Activated B cell treated with CpG ODN at 0.5 μM for 24 hours (primary cell): ENCODE measurements at regions not wholly inside any gene's neighbourhood (a gene's known extent, or its start where the extent isn't known, plus 50 kb on each side); places are given as distances from the start of the nearest gene placed in this dataset.

Experiments used
- ATAC-seq: fragments of 200-7000 bp; cut with Tn5 transposase; one replicate; pipeline ENCODE4 v1.10.0; 2021; ENCODE audit warnings: low read depth, mild to moderate bottlenecking, moderate library complexity
- CTCF ChIA-PET: fragments of 350-600 bp; sonication (Branson Sonifier 250); formaldehyde crosslinking; loops from one replicate; lab custom pipeline; 2021; ENCODE audit warnings: antibody characterized with exemption; lab: Charles Lee
- POLR2A ChIA-PET: fragments of 350-600 bp; sonication (Branson Sonifier 250); formaldehyde crosslinking; loops from one replicate; lab custom pipeline; 2021; ENCODE audit warnings: antibody characterized with exemption; lab: Charles Lee
- DNase-seq: peaks from one replicate; pipeline ENCODE4 v3.0.0; 2022
- H3K27ac Mint-ChIP-seq: one replicate; pipeline ENCODE4 v1.8.0; 2020; ENCODE audit warnings: mixed read lengths
- H3K27me3 Mint-ChIP-seq: one replicate; pipeline ENCODE4 v1.8.0; 2021; ENCODE audit warnings: mixed read lengths
- H3K36me3 Mint-ChIP-seq: one replicate; pipeline ENCODE4 v1.8.0; 2021; ENCODE audit warnings: low read depth, mixed read lengths
- H3K4me1 Mint-ChIP-seq: one replicate; pipeline ENCODE4 v1.8.0; 2021; ENCODE audit warnings: mixed read lengths
- H3K4me3 Mint-ChIP-seq: one replicate; pipeline ENCODE4 v1.8.0; 2020; ENCODE audit warnings: mild to moderate bottlenecking, mixed read lengths
- H3K9me3 Mint-ChIP-seq: one replicate; pipeline ENCODE4 v1.8.0; 2020; ENCODE audit warnings: mixed read lengths
- intact Hi-C: fragments of 100-400 bp; cut with micrococcal nuclease; formaldehyde crosslinking; loops from one replicate; pipeline ENCODE4 v1.15.1; 2024
- TF ChIP-seq, protein P1 (sequence below): fragments of 200-600 bp; IDR thresholded peaks from one replicate; pipeline ENCODE4 v1.8.0; 2022; ENCODE audit warnings: antibody characterized with exemption, mild to moderate bottlenecking

DNA sequence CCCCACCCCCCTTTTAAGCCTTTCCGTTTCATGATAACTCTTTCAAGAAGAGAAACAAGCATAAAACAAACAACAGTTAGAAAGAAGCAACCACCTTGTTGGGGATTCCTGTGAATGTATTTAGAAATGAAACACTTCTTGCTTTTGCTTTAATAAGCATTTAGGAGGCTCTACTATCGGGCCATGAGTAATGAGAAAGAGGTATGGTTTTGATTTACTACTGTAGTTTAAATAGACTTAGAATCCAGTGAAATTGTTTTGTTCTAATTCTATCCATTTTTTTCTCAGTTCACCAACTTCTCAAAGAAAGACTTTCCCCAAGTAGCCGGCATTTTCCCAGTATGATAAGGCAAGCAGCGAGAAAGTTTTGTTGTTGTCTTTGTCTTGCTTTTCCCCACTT, 168.7 kb upstream of the HABP2 start:
- TF ChIP-seq, protein P1, sequence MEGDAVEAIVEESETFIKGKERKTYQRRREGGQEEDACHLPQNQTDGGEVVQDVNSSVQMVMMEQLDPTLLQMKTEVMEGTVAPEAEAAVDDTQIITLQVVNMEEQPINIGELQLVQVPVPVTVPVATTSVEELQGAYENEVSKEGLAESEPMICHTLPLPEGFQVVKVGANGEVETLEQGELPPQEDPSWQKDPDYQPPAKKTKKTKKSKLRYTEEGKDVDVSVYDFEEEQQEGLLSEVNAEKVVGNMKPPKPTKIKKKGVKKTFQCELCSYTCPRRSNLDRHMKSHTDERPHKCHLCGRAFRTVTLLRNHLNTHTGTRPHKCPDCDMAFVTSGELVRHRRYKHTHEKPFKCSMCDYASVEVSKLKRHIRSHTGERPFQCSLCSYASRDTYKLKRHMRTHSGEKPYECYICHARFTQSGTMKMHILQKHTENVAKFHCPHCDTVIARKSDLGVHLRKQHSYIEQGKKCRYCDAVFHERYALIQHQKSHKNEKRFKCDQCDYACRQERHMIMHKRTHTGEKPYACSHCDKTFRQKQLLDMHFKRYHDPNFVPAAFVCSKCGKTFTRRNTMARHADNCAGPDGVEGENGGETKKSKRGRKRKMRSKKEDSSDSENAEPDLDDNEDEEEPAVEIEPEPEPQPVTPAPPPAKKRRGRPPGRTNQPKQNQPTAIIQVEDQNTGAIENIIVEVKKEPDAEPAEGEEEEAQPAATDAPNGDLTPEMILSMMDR: no peak
- H3K4me1 Mint-ChIP-seq: peaks cover 15% of the 10 kb centered on the region
- H3K27ac Mint-ChIP-seq: no peak overlapping the region
- no peak overlapping the region for H3K4me3 Mint-ChIP-seq
- peaks cover 21% of the 10 kb centered on the region for H3K27me3 Mint-ChIP-seq
- DNase-seq (no peak), ATAC-seq (no peak)
- intact Hi-C loops: loop anchor here (2.0 kb wide), 1 partner anchor 257 kb away; no protein-coding TSS in a partner anchor
- POLR2A ChIA-PET: no interaction called here
- CTCF ChIA-PET: interaction anchor here (0.8 to 1.6 kb wide), 5 partner anchors 9 to 912 kb away, joined by 3 to 12 read pairs (median 3); no protein-coding TSS in a partner anchor
- H3K36me3 Mint-ChIP-seq: no peaks in the 10 kb centered on the region
- H3K9me3 Mint-ChIP-seq: no peaks in the 10 kb centered on the region

DNA sequence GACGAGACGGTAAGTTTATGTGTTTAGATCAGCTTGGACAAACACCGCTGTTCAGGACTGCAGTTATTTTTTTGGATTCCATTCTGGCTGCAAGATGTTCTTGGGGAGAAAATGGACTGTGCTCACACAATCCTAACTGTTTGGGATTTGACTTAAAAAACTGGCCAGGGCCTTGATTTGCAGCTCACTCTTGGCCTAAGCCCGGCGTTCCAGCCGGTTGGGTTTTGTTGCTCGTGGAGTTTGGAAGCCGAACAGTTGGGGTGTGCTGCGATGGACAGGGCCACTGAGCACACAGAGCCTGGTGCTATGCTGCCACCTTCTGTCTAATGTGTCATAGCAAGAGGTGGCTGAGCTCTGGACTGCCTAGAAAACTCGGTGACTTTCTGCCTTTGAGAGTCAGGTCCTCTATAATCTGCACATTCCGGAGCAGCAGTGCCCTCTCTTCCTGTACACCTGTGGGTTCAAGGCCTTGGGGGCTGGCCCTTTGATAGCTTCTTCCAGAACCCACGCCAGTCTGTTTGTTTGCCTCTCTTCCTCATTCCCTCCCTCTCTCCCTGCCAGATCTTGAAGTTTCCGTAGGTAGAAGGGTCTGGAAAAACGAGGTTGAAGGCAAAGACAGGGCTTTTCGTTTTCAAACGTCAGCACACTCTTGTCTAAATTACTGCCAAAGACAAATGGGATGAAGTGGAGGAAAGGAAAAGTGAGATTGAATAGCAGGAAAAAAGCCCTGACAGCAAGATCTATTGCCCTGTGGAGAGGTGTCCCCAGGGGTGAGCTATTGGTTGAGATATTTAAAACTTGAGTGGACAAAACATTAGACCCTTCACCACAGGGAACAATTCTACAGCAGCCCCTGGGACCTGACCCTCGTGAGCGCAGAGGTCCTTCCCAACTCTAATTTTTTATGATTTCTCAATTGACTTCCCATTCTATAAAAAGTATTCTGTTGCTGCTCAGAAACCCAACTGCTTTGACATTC, 167.5 kb upstream of the HABP2 start:
- ChIA-PET CTCF (interaction anchor here (0.8 to 2.3 kb wide), 11 partner anchors 9 to 913 kb away, joined by 3 to 12 read pairs (median 3); no protein-coding TSS in a partner anchor), POLR2A (no interaction called here)
- Mint-ChIP-seq H3K4me1 (peaks cover 15% of the 10 kb centered on the region), H3K36me3 (no peaks in the 10 kb centered on the region), H3K27ac (no peak overlapping the region), H3K27me3 (peaks cover 22% of the 10 kb centered on the region), H3K9me3 (no peaks in the 10 kb centered on the region), H3K4me3 (no peak overlapping the region)
- TF ChIP-seq, protein P1: no peak
- intact Hi-C loops: loop anchor here (1.0 to 5.0 kb wide), 4 partner anchors 259 to 913 kb away; no protein-coding TSS in a partner anchor
- DNase-seq (no peak), ATAC-seq (peak; percentile 77)

DNA sequence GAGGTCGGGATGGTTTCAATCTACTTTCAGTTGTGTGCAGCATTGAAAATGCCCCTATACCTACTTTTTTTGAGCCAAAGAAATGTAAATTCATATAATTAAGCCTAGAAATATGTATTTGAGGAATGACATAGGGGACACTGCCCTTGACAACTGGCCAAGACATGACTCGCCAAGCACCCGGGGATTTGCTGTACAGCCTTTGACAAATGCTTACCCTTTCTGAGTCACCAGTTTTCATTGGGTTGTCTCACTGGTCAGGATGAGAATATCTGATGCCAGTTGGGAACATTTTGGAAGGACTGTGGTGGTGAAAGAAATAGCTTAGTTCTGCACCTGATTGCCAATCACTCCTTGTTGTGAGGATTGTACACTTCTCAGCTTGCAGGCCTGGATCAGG, 166.8 kb upstream of the HABP2 start:
- DNase-seq (no peak), ATAC-seq (no peak)
- Mint-ChIP-seq H3K9me3 (no peaks in the 10 kb centered on the region), H3K4me3 (no peak overlapping the region), H3K4me1 (peaks cover 15% of the 10 kb centered on the region), H3K27ac (no peak overlapping the region), H3K36me3 (no peaks in the 10 kb centered on the region), H3K27me3 (peaks cover 22% of the 10 kb centered on the region)
- intact Hi-C loops: loop anchor here (5.0 kb wide), 1 partner anchor 819 kb away; no protein-coding TSS in a partner anchor
- CTCF ChIA-PET: interaction anchor here (1.3 to 2.3 kb wide), 2 partner anchors 697 to 910 kb away, joined by 3 to 11 read pairs; no protein-coding TSS in a partner anchor
- POLR2A ChIA-PET: no interaction called here
- TF ChIP-seq, protein P1: no peak

DNA sequence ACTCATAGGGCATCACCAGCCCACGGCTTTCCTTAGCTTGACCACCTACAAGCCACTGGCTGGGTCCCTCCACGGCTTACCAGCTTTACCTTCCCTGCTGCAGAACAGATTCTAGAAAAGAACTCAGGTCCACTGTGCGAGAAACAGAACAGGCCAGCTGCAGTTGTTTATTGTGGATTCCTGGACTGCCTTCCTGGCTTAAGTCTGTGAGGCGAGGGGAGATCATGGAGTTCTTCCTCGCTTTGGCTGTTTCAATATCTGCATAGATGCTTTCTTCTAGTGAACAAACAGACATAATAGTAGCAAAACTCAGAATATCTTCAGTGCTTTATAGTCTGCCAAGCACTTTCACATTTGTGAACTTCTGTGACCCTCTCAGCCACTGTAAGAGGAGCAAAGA, 162.9 kb upstream of the HABP2 start:
- Mint-ChIP-seq H3K4me3 (no peak overlapping the region), H3K4me1 (peaks cover 2% of the 10 kb centered on the region), H3K9me3 (no peaks in the 10 kb centered on the region), H3K27me3 (peaks cover 16% of the 10 kb centered on the region), H3K27ac (no peak overlapping the region), H3K36me3 (no peaks in the 10 kb centered on the region)
- TF ChIP-seq, protein P1: no peak
- ChIA-PET CTCF (no interaction called here), POLR2A (no interaction called here)
- ATAC-seq (no peak), DNase-seq (no peak)
- intact Hi-C loops: loop anchor here (5.0 kb wide), 1 partner anchor 823 kb away; no protein-coding TSS in a partner anchor

DNA sequence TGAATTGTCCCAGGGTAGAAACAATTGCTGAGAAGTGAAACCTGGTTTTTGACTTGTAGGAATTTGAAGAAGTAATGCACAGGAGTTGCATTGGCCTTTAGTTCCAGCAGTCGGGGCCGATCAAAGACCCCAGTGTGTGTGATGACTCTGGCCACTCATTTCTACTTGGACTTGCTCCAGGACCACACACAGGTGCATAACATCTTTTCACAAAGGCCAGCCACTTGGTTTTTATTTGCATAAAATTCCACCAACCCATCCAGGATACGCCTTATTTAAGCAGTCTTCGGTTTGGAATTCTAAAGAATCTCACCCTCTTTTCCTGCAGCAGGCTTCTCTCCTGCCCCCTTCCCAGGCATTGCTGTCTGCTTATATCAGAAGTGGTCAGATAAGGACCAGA, 162.0 kb upstream of the HABP2 start:
- Mint-ChIP-seq H3K4me3 (no peak overlapping the region), H3K27ac (no peak overlapping the region), H3K9me3 (no peaks in the 10 kb centered on the region), H3K4me1 (no peaks in the 10 kb centered on the region), H3K36me3 (no peaks in the 10 kb centered on the region), H3K27me3 (peaks cover 7% of the 10 kb centered on the region)
- ChIA-PET POLR2A (no interaction called here), CTCF (no interaction called here)
- no peak for ATAC-seq
- intact Hi-C loops: no loop called here
- no peak for DNase-seq
- TF ChIP-seq, protein P1: no peak
